GM21423 (cell line): ENCODE measurements at regions not wholly inside any gene's neighbourhood (a gene's known extent, or its start where the extent isn't known, plus 50 kb on each side); places are given as distances from the start of the nearest gene placed in this dataset.

Experiments used
- ATAC-seq: cut with Tn5 transposase; IDR thresholded peaks from one replicate; pipeline ENCODE4 v1.9.1; 2021; ENCODE audit warnings: mild to moderate bottlenecking, moderate library complexity; ENCODE audit not compliant: unreplicated experiment

GRCh38 chrX:5829469-5829868, 399.2 kb downstream of the NLGN4X start:
- ATAC-seq: no peak

GRCh38 chrX:5829060-5829459, 399.6 kb downstream of the NLGN4X start:
- no peak for ATAC-seq

GRCh38 chrX:5823903-5824302, 404.8 kb downstream of the NLGN4X start:
- no peak for ATAC-seq

- no peak for ATAC-seq
Observed at GRCh38 chrX:5810636-5811035, 418.0 kb downstream of the NLGN4X start.

- no peak for ATAC-seq
Observed at GRCh38 chrX:5807181-5807580, 421.5 kb downstream of the NLGN4X start.

GRCh38 chrX:5802391-5802790, 426.3 kb downstream of the NLGN4X start:
- ATAC-seq: no peak

GRCh38 chrX:5791721-5792120, 436.9 kb downstream of the NLGN4X start:
- no peak for ATAC-seq

GRCh38 chrX:5788910-5789309, 439.8 kb downstream of the NLGN4X start:
- ATAC-seq: no peak

GRCh38 chrX:5780821-5781220, 447.8 kb downstream of the NLGN4X start:
- no peak for ATAC-seq

- no peak for ATAC-seq
Observed at GRCh38 chrX:5775846-5776430, 452.7 kb downstream of the NLGN4X start.

GRCh38 chrX:5774446-5774845, 454.2 kb downstream of the NLGN4X start:
- no peak for ATAC-seq

GRCh38 chrX:5771441-5771840, 457.2 kb downstream of the NLGN4X start:
- ATAC-seq: no peak

GRCh38 chrX:5756616-5757015, 472.1 kb downstream of the NLGN4X start:
- ATAC-seq: no peak

GRCh38 chrX:5753291-5753690, 475.4 kb downstream of the NLGN4X start:
- ATAC-seq: no peak

- ATAC-seq: no peak
Observed at GRCh38 chrX:5752831-5753230, 475.8 kb downstream of the NLGN4X start.

GRCh38 chrX:5748586-5749150, 480.0 kb downstream of the NLGN4X start:
- ATAC-seq: no peak

GRCh38 chrX:5746231-5746630, 482.4 kb downstream of the NLGN4X start:
- ATAC-seq: no peak

- no peak for ATAC-seq
Observed at GRCh38 chrX:5733501-5733900, 495.2 kb downstream of the NLGN4X start.

GRCh38 chrX:5730556-5730955, 498.1 kb downstream of the NLGN4X start:
- no peak for ATAC-seq

GRCh38 chrX:5726224-5726623, 502.4 kb downstream of the NLGN4X start:
- no peak for ATAC-seq

- no peak for ATAC-seq
Observed at GRCh38 chrX:5724123-5724522, 504.5 kb downstream of the NLGN4X start.

GRCh38 chrX:5718651-5719050, 510.0 kb downstream of the NLGN4X start:
- no peak for ATAC-seq

GRCh38 chrX:5716666-5717065, 512.0 kb downstream of the NLGN4X start:
- ATAC-seq: no peak
